ENCODE measurements at regions not wholly inside any gene's neighbourhood (a gene's known extent, or its start where the extent isn't known, plus 50 kb on each side); places are given as distances from the start of the nearest gene placed in this dataset.

GRCh38 chr6:165732696-165733488 lies 69.9 kb upstream of the PDE10A start:
- Histone ChIP-seq H3K4me1 (ENCODE audit: control insufficient read depth, insufficient read depth, low read length) (no peaks in the 10 kb centered on the region), H3K27ac (ENCODE audit: low read depth, low read length) (no peak overlapping the region), H3K27me3 (ENCODE audit: control insufficient read depth, insufficient read depth, low read length) (no peaks in the 10 kb centered on the region), H3K36me3 (ENCODE audit: control insufficient read depth, insufficient read depth, low read length) (no peaks in the 10 kb centered on the region), H3K9ac (ENCODE audit: low read depth, low read length) (no peak overlapping the region), H3K4me3 (ENCODE audit: low read depth, low read length) (no peak overlapping the region), H3K9me3 (ENCODE audit: control insufficient read depth, insufficient read depth, low read length) (no peaks in the 10 kb centered on the region)

GRCh38 chr6:165729307-165729936 lies 66.4 kb upstream of the PDE10A start:
- Histone ChIP-seq H3K4me1 (ENCODE audit: control insufficient read depth, insufficient read depth, low read length) (peaks cover 6% of the 10 kb centered on the region; the same call in 1 of the 2 replicates), H3K27me3 (ENCODE audit: control insufficient read depth, insufficient read depth, low read length) (no peaks in the 10 kb centered on the region), H3K9ac (ENCODE audit: low read depth, low read length) (no peak overlapping the region)

GRCh38 chr6:165728216-165728615 lies 65.2 kb upstream of the PDE10A start:
- H3K9me3 ChIP-seq (ENCODE audit: control insufficient read depth, insufficient read depth, low read length): no peaks in the 10 kb centered on the region
- no peaks in the 10 kb centered on the region for H3K27me3 ChIP-seq (ENCODE audit: control insufficient read depth, insufficient read depth, low read length)
- H3K36me3 ChIP-seq (ENCODE audit: control insufficient read depth, insufficient read depth, low read length): no peaks in the 10 kb centered on the region
- peaks cover 6% of the 10 kb centered on the region; the same call in 1 of the 2 replicates for H3K4me1 ChIP-seq (ENCODE audit: control insufficient read depth, insufficient read depth, low read length)
- H3K27ac ChIP-seq (ENCODE audit: low read depth, low read length): no peak overlapping the region
- no peak overlapping the region for H3K4me3 ChIP-seq (ENCODE audit: low read depth, low read length)
- no peak overlapping the region for H3K9ac ChIP-seq (ENCODE audit: low read depth, low read length)

More at GRCh38 chr6:165729307-165729936, 66.4 kb upstream of the PDE10A start:
- Histone ChIP-seq H3K9me3 (ENCODE audit: control insufficient read depth, insufficient read depth, low read length) (no peaks in the 10 kb centered on the region), H3K4me3 (ENCODE audit: low read depth, low read length) (no peak overlapping the region), H3K36me3 (ENCODE audit: control insufficient read depth, insufficient read depth, low read length) (no peaks in the 10 kb centered on the region), H3K27ac (ENCODE audit: low read depth, low read length) (no peak overlapping the region)

- no peak overlapping the region for H3K27ac ChIP-seq (ENCODE audit: low read depth, low read length)
- no peaks in the 10 kb centered on the region for H3K36me3 ChIP-seq (ENCODE audit: control insufficient read depth, insufficient read depth, low read length)
- peaks cover 6% of the 10 kb centered on the region; the same call in 1 of the 2 replicates for H3K4me1 ChIP-seq (ENCODE audit: control insufficient read depth, insufficient read depth, low read length)
- H3K9ac ChIP-seq (ENCODE audit: low read depth, low read length): no peak overlapping the region
- no peaks in the 10 kb centered on the region for H3K27me3 ChIP-seq (ENCODE audit: control insufficient read depth, insufficient read depth, low read length)
- H3K9me3 ChIP-seq (ENCODE audit: control insufficient read depth, insufficient read depth, low read length): no peaks in the 10 kb centered on the region
- no peak overlapping the region for H3K4me3 ChIP-seq (ENCODE audit: low read depth, low read length)
Observed at GRCh38 chr6:165726965-165727381, 63.9 kb upstream of the PDE10A start.

- Histone ChIP-seq H3K4me3 (ENCODE audit: low read depth, low read length) (no peak overlapping the region), H3K4me1 (ENCODE audit: control insufficient read depth, insufficient read depth, low read length) (peaks cover 6% of the 10 kb centered on the region; the same call in 1 of the 2 replicates), H3K9ac (ENCODE audit: low read depth, low read length) (no peak overlapping the region), H3K9me3 (ENCODE audit: control insufficient read depth, insufficient read depth, low read length) (no peaks in the 10 kb centered on the region), H3K36me3 (ENCODE audit: control insufficient read depth, insufficient read depth, low read length) (no peaks in the 10 kb centered on the region), H3K27ac (ENCODE audit: low read depth, low read length) (no peak overlapping the region), H3K27me3 (ENCODE audit: control insufficient read depth, insufficient read depth, low read length) (no peaks in the 10 kb centered on the region)
Observed at GRCh38 chr6:165726290-165726875, 63.3 kb upstream of the PDE10A start.

GRCh38 chr6:165725201-165725600 lies 62.2 kb upstream of the PDE10A start:
- no peaks in the 10 kb centered on the region for H3K9me3 ChIP-seq (ENCODE audit: control insufficient read depth, insufficient read depth, low read length)
- no peak overlapping the region for H3K27ac ChIP-seq (ENCODE audit: low read depth, low read length)
- no peaks in the 10 kb centered on the region for H3K27me3 ChIP-seq (ENCODE audit: control insufficient read depth, insufficient read depth, low read length)
- peaks cover 6% of the 10 kb centered on the region; the same call in 1 of the 2 replicates for H3K4me1 ChIP-seq (ENCODE audit: control insufficient read depth, insufficient read depth, low read length)
- no peaks in the 10 kb centered on the region for H3K36me3 ChIP-seq (ENCODE audit: control insufficient read depth, insufficient read depth, low read length)
- H3K4me3 ChIP-seq (ENCODE audit: low read depth, low read length): no peak overlapping the region
- H3K9ac ChIP-seq (ENCODE audit: low read depth, low read length): no peak overlapping the region

- no peak overlapping the region for H3K4me3 ChIP-seq (ENCODE audit: low read depth, low read length)
- no peak overlapping the region for H3K27ac ChIP-seq (ENCODE audit: low read depth, low read length)
- H3K27me3 ChIP-seq (ENCODE audit: control insufficient read depth, insufficient read depth, low read length): no peaks in the 10 kb centered on the region
- H3K9ac ChIP-seq (ENCODE audit: low read depth, low read length): no peak overlapping the region
- H3K4me1 ChIP-seq (ENCODE audit: control insufficient read depth, insufficient read depth, low read length): peaks cover 6% of the 10 kb centered on the region; the same call in 1 of the 2 replicates
- no peaks in the 10 kb centered on the region for H3K9me3 ChIP-seq (ENCODE audit: control insufficient read depth, insufficient read depth, low read length)
- no peaks in the 10 kb centered on the region for H3K36me3 ChIP-seq (ENCODE audit: control insufficient read depth, insufficient read depth, low read length)
Observed at GRCh38 chr6:165723326-165723725, 60.3 kb upstream of the PDE10A start.

GRCh38 chr6:165722022-165722421 lies 59.0 kb upstream of the PDE10A start:
- Histone ChIP-seq H3K9ac (ENCODE audit: low read depth, low read length) (no peak overlapping the region), H3K4me3 (ENCODE audit: low read depth, low read length) (no peak overlapping the region), H3K4me1 (ENCODE audit: control insufficient read depth, insufficient read depth, low read length) (peaks cover 3% of the 10 kb centered on the region; the same call in 1 of the 2 replicates), H3K36me3 (ENCODE audit: control insufficient read depth, insufficient read depth, low read length) (no peaks in the 10 kb centered on the region), H3K9me3 (ENCODE audit: control insufficient read depth, insufficient read depth, low read length) (no peaks in the 10 kb centered on the region), H3K27me3 (ENCODE audit: control insufficient read depth, insufficient read depth, low read length) (no peaks in the 10 kb centered on the region), H3K27ac (ENCODE audit: low read depth, low read length) (no peak overlapping the region)

GRCh38 chr6:165721356-165721755 lies 58.3 kb upstream of the PDE10A start:
- Histone ChIP-seq H3K4me3 (ENCODE audit: low read depth, low read length) (no peak overlapping the region), H3K4me1 (ENCODE audit: control insufficient read depth, insufficient read depth, low read length) (no peaks in the 10 kb centered on the region), H3K27ac (ENCODE audit: low read depth, low read length) (no peak overlapping the region), H3K27me3 (ENCODE audit: control insufficient read depth, insufficient read depth, low read length) (no peaks in the 10 kb centered on the region), H3K36me3 (ENCODE audit: control insufficient read depth, insufficient read depth, low read length) (no peaks in the 10 kb centered on the region), H3K9ac (ENCODE audit: low read depth, low read length) (no peak overlapping the region), H3K9me3 (ENCODE audit: control insufficient read depth, insufficient read depth, low read length) (no peaks in the 10 kb centered on the region)

- Histone ChIP-seq H3K36me3 (ENCODE audit: control insufficient read depth, insufficient read depth, low read length) (no peaks in the 10 kb centered on the region), H3K27me3 (ENCODE audit: control insufficient read depth, insufficient read depth, low read length) (no peaks in the 10 kb centered on the region), H3K9me3 (ENCODE audit: control insufficient read depth, insufficient read depth, low read length) (no peaks in the 10 kb centered on the region), H3K9ac (ENCODE audit: low read depth, low read length) (no peak overlapping the region), H3K4me3 (ENCODE audit: low read depth, low read length) (no peak overlapping the region), H3K27ac (ENCODE audit: low read depth, low read length) (no peak overlapping the region), H3K4me1 (ENCODE audit: control insufficient read depth, insufficient read depth, low read length) (no peaks in the 10 kb centered on the region)
Observed at GRCh38 chr6:165718491-165718891, 55.5 kb upstream of the PDE10A start.
